Endothelial cell of umbilical vein (primary cell): ENCODE measurements at regions not wholly inside any gene's neighbourhood (a gene's known extent, or its start where the extent isn't known, plus 50 kb on each side); places are given as distances from the start of the nearest gene placed in this dataset.

Source experiments
- BruUV-seq: library from RNA; stranded (reverse); fragments of 400-500 nt; replicated peaks from 2 replicates; lab custom pipeline; 2021; lab: Mats Ljungman, UMichigan
- CTCF ChIA-PET: fragments of 300-600, 350-600 bp; sonication (Branson Sonifier 250); formaldehyde crosslinking; loops from one replicate; lab custom pipeline; 2021; ENCODE audit warnings: antibody characterized with exemption, inconsistent platforms; lab: Charles Lee
- POLR2A ChIA-PET: fragments of 300-600, 350-600 bp; sonication (Branson Sonifier 250); formaldehyde crosslinking; loops from one replicate; lab custom pipeline; 2021; ENCODE audit warnings: antibody characterized with exemption, inconsistent platforms; lab: Charles Lee
- DNase-seq: peaks from one replicate; pipeline ENCODE4 v3.0.0-alpha.2; 2011; ENCODE audit warnings: low read depth, low spot score
- FAIRE-seq: peaks from 2 replicates; lab custom pipeline; 2011; peaks lifted over from hg19 to GRCh38; lab: Jason Lieb, UNC
- H2AFZ ChIP-seq: 2 replicates; pipeline ENCODE4 v1.6.0; 2012; ENCODE audit warnings: low read depth, low read length, control low read depth, inconsistent platforms
- H3K27ac ChIP-seq: 2 replicates; pipeline ENCODE4 v1.5.1; 2011; ENCODE audit warnings: low read depth, mild to moderate bottlenecking, control low read depth, low read length, moderate library complexity; ENCODE audit not compliant: insufficient read depth
- H3K27me3 ChIP-seq, 2 experiments: 2 replicates each; pipeline versions ENCODE4 v1.6.0 to v1.6.1; 2011; ENCODE audit warnings: low read length in 2 of 2, mixed read lengths in 1 of 2; ENCODE audit not compliant: control insufficient read depth in 2 of 2, insufficient read depth in 2 of 2
- H3K36me3 ChIP-seq, 2 experiments: 2 replicates in 1 of 2; 3 replicates in 1 of 2; pipeline ENCODE4 v1.5.1; 2011; ENCODE audit warnings: low read length in 2 of 2, mild to moderate bottlenecking in 1 of 2, moderate library complexity in 1 of 2; ENCODE audit not compliant: control insufficient read depth in 2 of 2, insufficient read depth in 2 of 2; ENCODE audit errors: extremely low read depth in 1 of 2
- H3K4me1 ChIP-seq: 3 replicates; pipeline ENCODE4 v1.5.1; 2011; ENCODE audit warnings: mild to moderate bottlenecking, low read length; ENCODE audit not compliant: control insufficient read depth, insufficient read depth; ENCODE audit errors: extremely low read depth
- H3K4me2 ChIP-seq: 2 replicates; pipeline ENCODE4 v1.6.1; 2011; ENCODE audit warnings: low read length, control low read depth, mixed read lengths; ENCODE audit not compliant: insufficient read depth
- H3K4me3 ChIP-seq, 3 experiments: fragments of 200-600 bp in 1 of 3; sonication (generic), shearing (Covaris generic) in 1 of 3; replicated peaks in 1 of 3; 2 replicates each; pipeline ENCODE4 v1.5.1; 2011 to 2016; ENCODE audit warnings: control low read depth in 3 of 3, low read length in 3 of 3, mild to moderate bottlenecking in 2 of 3, inconsistent platforms in 1 of 3, low read depth in 1 of 3, moderate library complexity in 1 of 3; ENCODE audit not compliant: insufficient read depth in 1 of 3
- H3K79me2 ChIP-seq: 2 replicates; pipeline ENCODE4 v1.6.0; 2012; ENCODE audit warnings: low read length, inconsistent platforms; ENCODE audit not compliant: control insufficient read depth, insufficient read depth
- H3K9ac ChIP-seq: replicated peaks from 2 replicates; pipeline ENCODE3; 2011; ENCODE audit warnings: low read length, control low read depth; ENCODE audit not compliant: insufficient read depth; ENCODE audit errors: extremely low read depth
- H3K9me1 ChIP-seq: replicated peaks from 3 replicates; pipeline ENCODE4 v1.6.0; 2011; ENCODE audit warnings: mild to moderate bottlenecking, low read length; ENCODE audit not compliant: control insufficient read depth, insufficient read depth; ENCODE audit errors: extremely low read depth
- H3K9me3 ChIP-seq: replicated peaks from 2 replicates; pipeline ENCODE4 v1.5.1; 2012; ENCODE audit warnings: low read length, inconsistent platforms; ENCODE audit not compliant: control insufficient read depth, insufficient read depth
- H4K20me1 ChIP-seq: replicated peaks from 2 replicates; pipeline ENCODE3; 2011; ENCODE audit warnings: mild to moderate bottlenecking, low read length; ENCODE audit not compliant: control insufficient read depth, insufficient read depth; ENCODE audit errors: extremely low read depth
- FOS ChIP-seq: IDR thresholded peaks from 2 replicates; pipeline ENCODE4 v1.6.1; 2011; ENCODE audit warnings: mild to moderate bottlenecking, low read length, moderate library complexity, borderline replicate concordance; ENCODE audit not compliant: insufficient read depth
- GATA2 ChIP-seq: IDR thresholded peaks from 2 replicates; pipeline ENCODE4 v1.7.0; 2011; ENCODE audit warnings: low read depth, mild to moderate bottlenecking, moderate library complexity, mixed read lengths, low read length; ENCODE audit not compliant: insufficient read length, insufficient read depth
- JUN ChIP-seq: IDR thresholded peaks from 2 replicates; pipeline ENCODE4 v1.6.1; 2011; ENCODE audit warnings: borderline replicate concordance, low read depth; ENCODE audit not compliant: insufficient read length, insufficient read depth
- MAX ChIP-seq: IDR thresholded peaks from 2 replicates; pipeline ENCODE4 v1.6.1; 2011; ENCODE audit not compliant: insufficient read depth, insufficient read length
- POLR2A ChIP-seq: IDR thresholded peaks from 2 replicates; pipeline ENCODE4 v1.6.1; 2012; ENCODE audit warnings: low read depth, mild to moderate bottlenecking, control low read depth, low read length
- dilution Hi-C: fragments of 300-500 bp; cut with MboI; formaldehyde crosslinking; loops from one replicate; pipeline ENCODE4 v1.15.0; 2019; ENCODE audit warnings: low sequenced_read_pairs; ENCODE audit not compliant: extremely low pct_ligation_motif_present
- intact Hi-C: fragments of 100-400 bp; cut with micrococcal nuclease; formaldehyde crosslinking; loops from one replicate; pipeline ENCODE4 v1.10.0; 2022

- H3K27ac ChIP-seq: no peak overlapping the region
- ChIA-PET CTCF (no interaction called here), POLR2A (no interaction called here)
- no peaks in the 10 kb centered on the region for H3K79me2 ChIP-seq
- H3K27me3 ChIP-seq: no peaks in the 10 kb centered on the region
- intact Hi-C loops (no loop called here), dilution Hi-C loops (no loop called here)
- FAIRE-seq (no peak), DNase-seq (no peak)
- no peaks in the 10 kb centered on the region for H3K9me1 ChIP-seq
- no peaks in the 10 kb centered on the region for H3K4me1 ChIP-seq
- H3K4me3 ChIP-seq: no peak overlapping the region
- peaks cover 5% of the 10 kb centered on the region for H3K9me3 ChIP-seq
- no peaks in the 10 kb centered on the region for H3K36me3 ChIP-seq
- no peak overlapping the region for H2AFZ ChIP-seq
- H3K9ac ChIP-seq: no peak overlapping the region
- H3K4me2 ChIP-seq: no peak overlapping the region
- no peak for TF ChIP-seq FOS
- no peak for TF ChIP-seq POLR2A
- TF ChIP-seq MAX: no peak
- H4K20me1 ChIP-seq: no peaks in the 10 kb centered on the region
- BruUV-seq: no TSS peak
Measured at GRCh38 chr19:30757837-30758617, 385.8 kb downstream of the ZNF536 start.

- Histone ChIP-seq H3K9me1 (no peaks in the 10 kb centered on the region), H3K9ac (no peak overlapping the region), H3K27me3 (no peaks in the 10 kb centered on the region), H2AFZ (no peak overlapping the region), H3K4me2 (no peak overlapping the region), H4K20me1 (no peaks in the 10 kb centered on the region), H3K27ac (no peak overlapping the region), H3K79me2 (no peaks in the 10 kb centered on the region), H3K4me3 (no peak overlapping the region), H3K4me1 (no peaks in the 10 kb centered on the region), H3K9me3 (peaks cover 5% of the 10 kb centered on the region), H3K36me3 (no peaks in the 10 kb centered on the region)
- POLR2A ChIA-PET: no interaction called here
- no peak for FAIRE-seq
- CTCF ChIA-PET: no interaction called here
- dilution Hi-C loops: no loop called here
- TF ChIP-seq GATA2 (no peak), JUN (no peak)
- intact Hi-C loops: no loop called here
- no peak for DNase-seq
- no TSS peak for BruUV-seq
Measured at GRCh38 chr19:30757104-30757836, 385.1 kb downstream of the ZNF536 start.
